Gastroesophageal sphincter (tissue), 4 donors: ENCODE measurements at regions not wholly inside any gene's neighbourhood (a gene's known extent, or its start where the extent isn't known, plus 50 kb on each side); places are given as distances from the start of the nearest gene placed in this dataset.
A peak's percentile ranks its signal among the peaks of the same experiment; 100 is the strongest.
"Not testable (repeated sequence)": the region's sequence is repeated elsewhere in the genome, so short reads cannot be mapped to it uniquely, and the experiment has no call there.

ENCODE experiments used
- ATAC-seq: fragments of 150-250 bp; one replicate; pipeline ENCODE4 v1.9.1; 2016; ENCODE audit warnings: mild to moderate bottlenecking, moderate library complexity
- H3K27ac ChIP-seq, 4 donors: fragments of 200-600 bp; sonication (generic) in 3 of 4; 1 replicate in 3 of 4; 2 replicates in 1 of 4; pipeline ENCODE4 v1.5.1; 2016 to 2019
- H3K27me3 ChIP-seq: fragments of 200-600 bp; sonication (generic); one replicate; pipeline ENCODE4 v1.5.1; 2019
- H3K36me3 ChIP-seq, 2 donors: fragments of 200-600 bp; sonication (generic); one replicate each; pipeline ENCODE4 v1.5.1; 2019; ENCODE audit warnings: control low read depth in 1 of 2
- H3K4me1 ChIP-seq, 3 donors: fragments of 200-600 bp; sonication (generic); 1 replicate in 2 of 3; 2 replicates in 1 of 3; pipeline ENCODE4 v1.5.1; 2016 to 2019; ENCODE audit warnings: control low read depth in 2 of 3
- H3K4me3 ChIP-seq, 2 donors: fragments of 200-600 bp; sonication (generic); one replicate each; pipeline ENCODE4 v1.5.1; 2019; ENCODE audit warnings: mild to moderate bottlenecking in 1 of 2, moderate library complexity in 1 of 2
- H3K9me3 ChIP-seq, 3 donors: fragments of 200-600 bp; sonication (generic); one replicate each; pipeline ENCODE4 v1.5.1; 2017 to 2019; ENCODE audit warnings: control low read depth in 2 of 3
- EP300 ChIP-seq: sonication (generic); formaldehyde crosslinking; IDR thresholded peaks from one replicate; pipeline ENCODE4 v1.6.1; 2017; ENCODE audit warnings: antibody characterized with exemption, mild to moderate bottlenecking
- POLR2A ChIP-seq, 2 donors: fragments of 450-650 bp; IDR thresholded peaks; one replicate each; pipeline ENCODE4 v1.6.1; 2017; ENCODE audit warnings: antibody characterized with exemption in 2 of 2, mild to moderate bottlenecking in 2 of 2, moderate library complexity in 1 of 2
- POLR2AphosphoS5 ChIP-seq: sonication (generic); formaldehyde crosslinking; IDR thresholded peaks from one replicate; pipeline ENCODE4 v1.6.1; 2017; ENCODE audit warnings: antibody characterized with exemption
- WGBS, 2 donors: methylation state at CpG; one replicate each; pipeline ENCODE4 v1.1.5; 2018; ENCODE audit warnings: low coverage in 1 of 2; 5-methylcytosine and 5-hydroxymethylcytosine counted together
- TF ChIP-seq, protein P1 (sequence below), 4 experiments: fragments of 200-600 bp in 2 of 4; fragments of 450-650 bp in 2 of 4; sonication (generic) in 1 of 4; IDR thresholded peaks; one replicate each; pipeline ENCODE4 v1.5.1; 2017 to 2019; ENCODE audit warnings: antibody characterized with exemption in 4 of 4, mild to moderate bottlenecking in 2 of 4, moderate library complexity in 2 of 4

DNA sequence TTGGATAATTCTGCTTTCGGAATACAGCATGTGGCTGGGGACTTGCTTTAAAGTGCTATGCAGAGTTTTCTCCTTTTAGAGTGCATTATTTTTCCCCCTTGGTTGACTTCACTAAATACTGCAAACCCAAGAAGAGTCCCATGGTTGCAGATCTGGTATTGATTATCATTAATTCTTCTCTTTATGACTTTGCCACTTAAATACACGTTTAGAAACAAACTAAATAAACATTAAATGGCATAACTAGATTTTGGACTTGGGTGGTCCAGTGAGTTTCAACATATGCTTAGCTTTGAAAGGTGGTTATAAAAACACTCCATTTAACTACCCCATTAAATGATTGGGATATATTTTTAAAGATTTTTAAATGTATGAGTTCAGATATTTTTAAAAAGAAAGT is 279.2 kb downstream of the SOX4 start:
- 47 to 75% methylated on average over 1 of the region's 2 CpGs for WGBS, 2 donors

DNA sequence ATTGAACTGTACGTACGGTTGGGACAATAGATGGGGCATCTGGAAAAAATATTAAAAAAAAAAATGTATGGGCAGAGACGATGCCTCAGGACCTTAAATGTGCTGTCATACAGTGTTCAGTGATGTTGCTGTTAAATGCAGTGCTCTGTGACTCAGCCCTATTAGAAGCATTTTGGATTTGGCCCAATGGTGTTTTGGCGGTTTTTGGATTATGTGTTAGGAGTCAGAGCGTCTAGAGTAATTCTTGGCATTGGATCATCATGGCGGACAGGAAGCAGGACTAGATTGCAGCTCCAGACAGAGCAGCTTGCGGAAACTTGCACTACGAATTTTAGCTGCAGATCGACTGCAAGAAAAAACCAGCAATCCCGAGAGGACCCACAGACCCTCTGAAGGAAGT is 280.0 kb downstream of the SOX4 start:
- TF ChIP-seq EP300 (no peak), POLR2A (IDR thresholded peaks at IDR 0.05) (no peak), POLR2AphosphoS5 (no peak)
- TF ChIP-seq, protein P1, sequence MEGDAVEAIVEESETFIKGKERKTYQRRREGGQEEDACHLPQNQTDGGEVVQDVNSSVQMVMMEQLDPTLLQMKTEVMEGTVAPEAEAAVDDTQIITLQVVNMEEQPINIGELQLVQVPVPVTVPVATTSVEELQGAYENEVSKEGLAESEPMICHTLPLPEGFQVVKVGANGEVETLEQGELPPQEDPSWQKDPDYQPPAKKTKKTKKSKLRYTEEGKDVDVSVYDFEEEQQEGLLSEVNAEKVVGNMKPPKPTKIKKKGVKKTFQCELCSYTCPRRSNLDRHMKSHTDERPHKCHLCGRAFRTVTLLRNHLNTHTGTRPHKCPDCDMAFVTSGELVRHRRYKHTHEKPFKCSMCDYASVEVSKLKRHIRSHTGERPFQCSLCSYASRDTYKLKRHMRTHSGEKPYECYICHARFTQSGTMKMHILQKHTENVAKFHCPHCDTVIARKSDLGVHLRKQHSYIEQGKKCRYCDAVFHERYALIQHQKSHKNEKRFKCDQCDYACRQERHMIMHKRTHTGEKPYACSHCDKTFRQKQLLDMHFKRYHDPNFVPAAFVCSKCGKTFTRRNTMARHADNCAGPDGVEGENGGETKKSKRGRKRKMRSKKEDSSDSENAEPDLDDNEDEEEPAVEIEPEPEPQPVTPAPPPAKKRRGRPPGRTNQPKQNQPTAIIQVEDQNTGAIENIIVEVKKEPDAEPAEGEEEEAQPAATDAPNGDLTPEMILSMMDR (IDR thresholded peaks at IDR 0.05): no peak
- Histone ChIP-seq H3K4me1 (no peaks in the 10 kb centered on the region), H3K27ac (no peak overlapping the region), H3K9me3 (no peaks in the 10 kb centered on the region), H3K36me3 (no peaks in the 10 kb centered on the region), H3K4me3 (no peak overlapping the region), H3K27me3 (no peaks in the 10 kb centered on the region)
- ATAC-seq: peak; percentile 43
- WGBS, 2 donors: 43 to 49% methylated on average over 6 of the region's 10 CpGs

More for the DNA sequence above, 279.2 kb downstream of the SOX4 start:
- TF ChIP-seq, protein P1 (IDR thresholded peaks at IDR 0.05): no peak
- H3K36me3 ChIP-seq: no peaks in the 10 kb centered on the region
- no peak for ATAC-seq
- H3K27me3 ChIP-seq: no peaks in the 10 kb centered on the region
- no peak overlapping the region for H3K27ac ChIP-seq
- no peak overlapping the region for H3K4me3 ChIP-seq
- H3K4me1 ChIP-seq: no peaks in the 10 kb centered on the region
- no peaks in the 10 kb centered on the region for H3K9me3 ChIP-seq

DNA sequence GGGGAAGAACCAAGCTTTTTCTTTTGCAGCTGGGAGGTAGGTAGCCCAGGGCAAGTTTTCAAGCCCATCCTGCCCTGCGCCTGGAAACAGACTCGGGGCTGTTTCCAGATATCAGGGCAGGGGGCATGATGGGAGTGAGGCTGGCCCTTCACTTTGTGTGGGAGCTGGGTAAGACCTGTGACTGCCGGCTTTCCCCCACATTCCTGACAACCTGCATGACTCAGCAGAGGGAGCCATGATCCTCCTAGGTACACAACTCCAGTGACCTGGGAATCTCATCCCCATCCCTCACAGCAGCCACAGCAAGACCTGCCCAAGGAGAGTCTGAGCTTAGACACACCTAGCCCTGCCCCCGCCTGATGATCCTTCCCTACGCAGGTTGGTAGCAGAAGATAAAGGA is 280.8 kb downstream of the SOX4 start:
- no peak overlapping the region for H3K27ac ChIP-seq
- H3K36me3 ChIP-seq: no peaks in the 10 kb centered on the region
- no peak for ATAC-seq
- WGBS, 2 donors: 100% methylated on average over 3 of the region's 5 CpGs; no CpG with 5 or more reads in 1 of the 2 donors
- no peak for TF ChIP-seq POLR2AphosphoS5
- TF ChIP-seq, protein P1 (IDR thresholded peaks at IDR 0.05): no peak
- TF ChIP-seq EP300: no peak
- no peak for TF ChIP-seq POLR2A (IDR thresholded peaks at IDR 0.05)
- H3K4me1 ChIP-seq: no peaks in the 10 kb centered on the region
- no peak overlapping the region for H3K4me3 ChIP-seq
- no peaks in the 10 kb centered on the region for H3K27me3 ChIP-seq
- H3K9me3 ChIP-seq: no peaks in the 10 kb centered on the region

DNA sequence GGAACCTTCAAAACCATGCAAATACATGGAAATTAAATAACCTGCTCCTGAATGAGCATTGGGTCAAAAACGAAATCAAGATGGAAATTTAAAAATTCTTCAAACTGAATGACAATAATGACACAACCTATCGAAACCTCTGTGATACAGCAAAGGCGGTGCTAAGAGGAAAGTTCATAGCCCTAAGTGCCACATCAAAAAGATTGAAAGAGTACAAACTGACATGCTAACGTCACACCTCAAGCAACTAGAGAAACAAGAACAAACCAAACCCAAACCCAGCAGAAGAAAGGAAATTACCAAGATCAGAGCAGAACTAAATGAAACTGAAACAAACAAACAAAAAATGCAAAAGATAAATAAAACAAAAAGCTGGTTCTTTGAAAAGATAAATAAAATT is 283.5 kb downstream of the SOX4 start:
- H3K4me3 ChIP-seq, H3K36me3 ChIP-seq, H3K4me1 ChIP-seq, H3K27me3 ChIP-seq, H3K9me3 ChIP-seq, ATAC-seq, H3K27ac ChIP-seq: not testable (repeated sequence)
- 82 to 90% methylated on average over 3 to 4 of the region's 4 CpGs for WGBS, 2 donors

DNA sequence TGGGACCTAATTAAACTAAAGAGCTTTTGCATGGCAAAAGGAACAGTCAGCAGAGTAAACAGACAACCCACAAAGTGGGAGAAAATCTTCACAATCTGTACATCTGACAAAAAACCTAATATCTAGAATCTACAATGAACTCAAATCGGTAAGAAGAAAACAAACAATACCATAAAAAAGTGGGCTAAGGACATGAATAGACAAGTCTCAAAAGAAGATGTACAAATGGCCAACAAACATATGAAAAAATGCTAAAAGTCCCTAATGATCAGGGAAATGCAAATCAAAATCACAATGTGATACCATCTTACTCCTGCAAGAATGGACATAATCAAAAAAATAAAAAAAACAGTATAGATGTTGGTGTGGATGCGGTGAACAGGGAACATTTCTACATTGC is 286.7 kb downstream of the SOX4 start:
- peaks cover under 1 to 13% (median 3%) of the 10 kb centered on the region in 3 donors for H3K4me1 ChIP-seq
- H3K4me3 ChIP-seq, H3K27ac ChIP-seq, H3K27me3 ChIP-seq, H3K36me3 ChIP-seq, ATAC-seq, H3K9me3 ChIP-seq: not testable (repeated sequence)
- 93 to 100% methylated on average over 2 of the region's 2 CpGs for WGBS, 2 donors

DNA sequence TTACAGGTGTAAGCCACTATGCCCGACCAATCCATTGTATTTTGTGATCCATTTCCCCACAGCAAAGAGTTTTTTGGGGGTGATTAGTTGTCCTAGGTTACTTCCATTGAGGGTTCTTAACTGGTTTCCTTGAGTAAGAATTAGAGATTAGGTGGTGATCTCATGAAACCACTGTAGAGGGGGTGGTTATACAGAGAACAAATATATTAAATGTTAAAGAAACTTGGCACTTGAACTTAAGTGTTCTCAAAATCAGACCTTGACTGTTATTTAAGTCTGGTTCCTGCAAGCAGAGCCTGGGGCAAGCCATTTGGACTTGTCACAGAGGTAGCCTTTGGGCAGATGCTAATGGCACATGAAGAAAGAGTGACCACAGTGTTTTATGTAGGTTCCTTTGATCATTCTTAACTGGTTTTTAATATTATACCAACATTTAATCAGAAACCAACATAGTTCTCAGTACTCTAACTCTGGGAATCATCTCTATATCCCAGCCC is 288.5 kb downstream of the SOX4 start:
- Histone ChIP-seq H3K4me3 (no peak overlapping the region), H3K36me3 (no peaks in the 10 kb centered on the region), H3K27ac (no peak overlapping the region), H3K4me1 (peaks cover 6 to 30% (median 9%) of the 10 kb centered on the region in 3 donors), H3K9me3 (no peaks in the 10 kb centered on the region), H3K27me3 (no peaks in the 10 kb centered on the region)
- 100% methylated on average over 1 of the region's 1 CpG; no CpG with 5 or more reads in 1 of the 2 donors for WGBS, 2 donors
- ATAC-seq: no peak
- no peak for TF ChIP-seq EP300
- TF ChIP-seq, protein P1 (IDR thresholded peaks at IDR 0.05): no peak
- TF ChIP-seq POLR2A (IDR thresholded peaks at IDR 0.05): no peak
- TF ChIP-seq POLR2AphosphoS5: no peak
